ENCODE measurements at regions not wholly inside any gene's neighbourhood (a gene's known extent, or its start where the extent isn't known, plus 50 kb on each side); places are given as distances from the start of the nearest gene placed in this dataset.

- TF ChIP-seq CTCF (IDR thresholded peaks at IDR 0.05) (no peak), POLR2A (IDR thresholded peaks at IDR 0.05) (no peak)
Observed at GRCh38 chr10:28910956-28911355, 233.6 kb downstream of the BAMBI start.
